ENCODE measurements at regions not wholly inside any gene's neighbourhood (a gene's known extent, or its start where the extent isn't known, plus 50 kb on each side); places are given as distances from the start of the nearest gene placed in this dataset.

GRCh38 chr5:135156715-135157404 lies 122.8 kb upstream of the PITX1 start (continued):
- TF ChIP-seq ATF4 (CRISPR knock-in tag; IDR thresholded peaks at IDR 0.05) (peak; percentile 56 to 98; a peak in 2 of 4 replicates), ZNF296 (CRISPR knock-in tag; conservative IDR thresholded peaks at IDR 0.05) (peak; percentile 92), DR1 (CRISPR knock-in tag; IDR thresholded peaks at IDR 0.05) (no peak; the same call in 1 of the 2 replicates), TFE3 (CRISPR knock-in tag; IDR thresholded peaks at IDR 0.05) (peak; percentile 86), ZNF720 (CRISPR knock-in tag; IDR thresholded peaks at IDR 0.05) (no peak), PHF21A (CRISPR knock-in tag; IDR thresholded peaks at IDR 0.05) (peak; percentile 98), TAF1 (CRISPR knock-in tag; IDR thresholded peaks at IDR 0.05) (peak; percentile 54; the same call in 1 of the 2 replicates), GRHL1 (CRISPR knock-in tag; conservative IDR thresholded peaks at IDR 0.05) (no peak), ZNF33A (CRISPR knock-in tag; IDR thresholded peaks at IDR 0.05; ENCODE audit: borderline replicate concordance) (no peak), ZNF570 (CRISPR knock-in tag; IDR thresholded peaks at IDR 0.05; ENCODE audit: borderline replicate concordance) (no peak), KMT2B (CRISPR knock-in tag; IDR thresholded peaks at IDR 0.05) (peak; percentile 20; the same call in 1 of the 2 replicates), ZNF576 (CRISPR knock-in tag; IDR thresholded peaks at IDR 0.05) (no peak), ZFP91 (CRISPR knock-in tag; IDR thresholded peaks at IDR 0.05; ENCODE audit: borderline replicate concordance) (peak; percentile 93), ZBTB3 (CRISPR knock-in tag; IDR thresholded peaks at IDR 0.05; ENCODE audit: borderline replicate concordance, low read depth) (peak; percentile 38; the same call in 1 of the 2 replicates), TAF15 (IDR thresholded peaks at IDR 0.05; ENCODE audit: low read depth, low read length, poor library complexity, severe bottlenecking) (peak; percentile 43), TEAD3 (CRISPR knock-in tag; optimal IDR thresholded peaks at IDR 0.05; ENCODE audit: borderline replicate concordance) (peak; percentile 90), PAXIP1 (CRISPR knock-in tag; conservative IDR thresholded peaks at IDR 0.05) (peak; percentile 96), ZMYM2 (CRISPR knock-in tag; IDR thresholded peaks at IDR 0.05) (peak; percentile 66; the same call in 1 of the 2 replicates), ZNF747 (CRISPR knock-in tag; IDR thresholded peaks at IDR 0.05; ENCODE audit: borderline replicate concordance) (no peak)

Data from HepG2 (cell line).